GM12878 (cell line): ENCODE measurements at regions not wholly inside any gene's neighbourhood (a gene's known extent, or its start where the extent isn't known, plus 50 kb on each side); places are given as distances from the start of the nearest gene placed in this dataset.

Source experiments
- ATAC-seq: fragments of 200-7000 bp; cut with Tn5 transposase; 3 replicates; pipeline ENCODE4 v1.9.1; 2020; ENCODE audit warnings: mild to moderate bottlenecking, moderate library complexity
- BruUV-seq: library from RNA; stranded (reverse); fragments of 400-500 nt; replicated peaks from 2 replicates; lab custom pipeline; 2021; lab: Mats Ljungman, UMichigan
- CTCF ChIA-PET: fragments of 300-600 bp; sonication (Branson Sonifier 250); formaldehyde crosslinking; extraction: SDS; loops from one replicate; lab custom pipeline; 2021; ENCODE audit warnings: inconsistent platforms; lab: Yijun Ruan, JAX
- POLR2A ChIA-PET: fragments of 350-600 bp; formaldehyde crosslinking; extraction: SDS; loops from one replicate; lab custom pipeline; 2021; ENCODE audit warnings: inconsistent platforms; lab: Charles Lee
- RAD21 ChIA-PET: fragments of 300-600 bp; sonication (Branson Sonifier 250); formaldehyde crosslinking; loops from one replicate; lab custom pipeline; 2023; ENCODE audit warnings: antibody characterized with exemption; ENCODE audit not compliant: unreplicated experiment; lab: Charles Lee
- SMC1A ChIA-PET: fragments of 300-600 bp; sonication (Branson Sonifier 250); formaldehyde crosslinking; loops from one replicate; lab custom pipeline; 2023; ENCODE audit not compliant: unreplicated experiment, uncharacterized antibody; lab: Charles Lee
- DNase-seq: peaks from one replicate; pipeline ENCODE4 v3.0.0-alpha.2; 2011; ENCODE audit warnings: low read depth, low spot score
- FAIRE-seq: peaks from 3 replicates; lab custom pipeline; 2011; peaks lifted over from hg19 to GRCh38; lab: Jason Lieb, UNC
- H2AFZ ChIP-seq: 2 replicates; pipeline ENCODE4 v1.6.0; 2011; ENCODE audit warnings: low read depth, low read length, control low read depth; ENCODE audit not compliant: control insufficient read depth
- H3K27ac ChIP-seq: 2 replicates; pipeline ENCODE4 v1.5.1; 2011; ENCODE audit warnings: control low read depth; ENCODE audit not compliant: control insufficient read depth, insufficient read depth
- H3K27me3 ChIP-seq, 2 experiments: replicated peaks in 1 of 2; 2 replicates each; pipeline versions ENCODE4 v1.6.0 to v1.6.1; 2011; ENCODE audit warnings: low read length in 1 of 2; ENCODE audit not compliant: control insufficient read depth in 2 of 2, insufficient read depth in 2 of 2
- H3K36me3 ChIP-seq, 2 experiments: 2 replicates each; pipeline ENCODE4 v1.5.1; 2011; ENCODE audit warnings: low read length in 1 of 2; ENCODE audit not compliant: control insufficient read depth in 2 of 2, insufficient read depth in 2 of 2
- H3K4me1 ChIP-seq: 2 replicates; pipeline ENCODE4 v1.6.1; 2011; ENCODE audit warnings: mild to moderate bottlenecking, low read length, moderate library complexity, mixed read lengths; ENCODE audit not compliant: control insufficient read depth, insufficient read depth
- H3K4me2 ChIP-seq: 2 replicates; pipeline ENCODE4 v1.6.0; 2011; ENCODE audit warnings: control low read depth; ENCODE audit not compliant: control insufficient read depth, insufficient read depth
- H3K4me3 ChIP-seq: fragments of 200-600 bp; sonication (generic); 2 replicates; pipeline ENCODE4 v1.5.1; 2016
- H3K79me2 ChIP-seq: 2 replicates; pipeline ENCODE4 v1.6.0; 2011; ENCODE audit warnings: low read length; ENCODE audit not compliant: control insufficient read depth, insufficient read depth
- H3K9ac ChIP-seq: 2 replicates; pipeline ENCODE4 v1.8.0; 2011; ENCODE audit warnings: low read length, control low read depth, mixed read lengths; ENCODE audit not compliant: control insufficient read depth, insufficient read depth
- H3K9me3 ChIP-seq: replicated peaks from 3 replicates; pipeline ENCODE4 v1.5.1; 2011; ENCODE audit warnings: mild to moderate bottlenecking, low read length; ENCODE audit not compliant: control insufficient read depth, insufficient read depth
- H4K20me1 ChIP-seq: 2 replicates; pipeline ENCODE4 v1.6.0; 2011; ENCODE audit not compliant: control insufficient read depth, insufficient read depth
- BCL11A ChIP-seq: IDR thresholded peaks from 2 replicates; pipeline ENCODE4 v1.6.1; 2011; ENCODE audit warnings: low read depth, low read length
- CEBPB ChIP-seq, 2 experiments: fragments of 150-350 bp in 1 of 2; IDR thresholded peaks; 2 replicates each; pipeline ENCODE4 v1.6.1; 2012 to 2014; ENCODE audit warnings: low read depth in 2 of 2, low read length in 2 of 2, borderline replicate concordance in 1 of 2, inconsistent platforms in 1 of 2
- CEBPZ ChIP-seq: fragments of 150-350 bp; IDR thresholded peaks from 2 replicates; pipeline ENCODE4 v1.6.1; 2016; ENCODE audit warnings: low read depth, low read length
- CREM ChIP-seq: IDR thresholded peaks from 2 replicates; pipeline ENCODE4 v1.6.1; 2014; ENCODE audit warnings: antibody characterized with exemption, low read depth
- E2F4 ChIP-seq: IDR thresholded peaks from 2 replicates; pipeline ENCODE4 v1.6.1; 2012; ENCODE audit warnings: low read depth, low read length, improper control_type of control experiment
- E4F1 ChIP-seq: fragments of 450-650 bp; IDR thresholded peaks from 2 replicates; pipeline ENCODE4 v1.6.1; 2018; ENCODE audit warnings: borderline replicate concordance, mild to moderate bottlenecking; ENCODE audit not compliant: partially characterized antibody
- NBN ChIP-seq: fragments of 450-650 bp; IDR thresholded peaks from 2 replicates; pipeline ENCODE4 v1.6.1; 2016
- NFYB ChIP-seq: IDR thresholded peaks from 2 replicates; pipeline ENCODE4 v1.6.1; 2011; ENCODE audit warnings: low read depth, mild to moderate bottlenecking, low read length, improper control_type of control experiment, moderate library complexity; ENCODE audit not compliant: insufficient read depth
- SIX5 ChIP-seq: IDR thresholded peaks from 2 replicates; pipeline ENCODE4 v1.6.1; 2011; ENCODE audit warnings: mild to moderate bottlenecking, low read depth, low read length, moderate library complexity; ENCODE audit not compliant: severe bottlenecking
- USF2 ChIP-seq: IDR thresholded peaks from 2 replicates; pipeline ENCODE4 v1.6.1; 2011; ENCODE audit warnings: low read depth, low read length, improper control_type of control experiment, borderline replicate concordance
- ZZZ3 ChIP-seq: IDR thresholded peaks from 2 replicates; pipeline ENCODE4 v1.6.1; 2011; ENCODE audit warnings: low read depth; ENCODE audit not compliant: control insufficient read depth, insufficient read length
- in situ Hi-C: fragments of 300-500 bp; cut with MboI; formaldehyde crosslinking; loops from 9 replicates; pipeline ENCODE4 v1.14.3; 2018; ENCODE audit warnings: mixed read lengths
- intact Hi-C: fragments of 100-400 bp; cut with micrococcal nuclease; formaldehyde crosslinking; loops from one replicate; pipeline ENCODE4 v1.14.2; 2022; ENCODE audit not compliant: unreplicated experiment
- TF ChIP-seq, protein P1 (sequence below): fragments of 450-650 bp; IDR thresholded peaks from 2 replicates; pipeline ENCODE4 v1.6.1; 2018; ENCODE audit warnings: mild to moderate bottlenecking, low read depth, moderate library complexity; ENCODE audit not compliant: partially characterized antibody

DNA sequence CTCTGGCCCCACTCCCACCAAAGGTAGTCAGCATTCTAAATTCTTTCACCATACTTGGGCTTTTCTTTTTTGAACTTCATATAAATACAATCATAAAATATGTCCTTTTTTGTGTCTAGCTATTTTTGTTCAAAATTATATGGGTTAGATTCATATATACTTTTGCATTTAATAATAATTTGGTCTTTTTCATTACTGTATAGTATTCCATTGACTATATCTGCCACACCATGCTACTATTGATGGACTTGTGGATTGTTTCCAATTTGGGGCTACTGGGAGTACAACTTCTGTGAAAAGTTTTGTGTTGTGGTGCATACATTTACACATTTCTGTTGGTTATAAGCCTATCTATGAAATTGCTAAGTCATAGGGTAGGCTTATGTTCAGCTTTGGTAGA, 85.7 kb downstream of the GLUL start (continued):
- TF ChIP-seq USF2 (no peak), E4F1 (no peak)

DNA sequence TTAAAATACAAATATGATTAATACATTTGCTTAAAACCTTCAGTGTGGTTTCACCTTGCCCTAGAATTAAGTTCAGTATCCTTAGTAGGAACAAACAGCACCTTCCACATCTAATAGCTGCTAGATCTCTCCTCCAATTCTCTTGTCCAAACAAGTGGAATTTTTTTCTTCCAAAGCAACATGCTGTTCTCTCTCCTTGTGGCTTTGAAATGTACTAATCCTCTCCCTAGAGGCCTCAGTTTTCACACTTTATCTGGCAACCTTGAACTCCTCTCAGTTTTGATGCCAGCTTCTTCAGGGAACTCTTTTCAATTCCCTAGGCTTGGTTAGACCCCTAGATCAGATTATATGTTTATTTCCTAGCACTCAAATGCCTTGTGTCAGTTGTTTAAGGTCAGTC, 87.0 kb downstream of the GLUL start:
- ChIA-PET POLR2A (no interaction called here), CTCF (interaction anchor here (0.5 to 1.3 kb wide), 5 partner anchors 91 to 601 kb away, joined by 3 to 5 read pairs (median 3); no protein-coding TSS in a partner anchor), RAD21 (interaction anchor here (1.0 to 1.2 kb wide), 2 partner anchors 55 to 162 kb away, joined by 3 read pairs; no protein-coding TSS in a partner anchor), SMC1A (interaction anchor here (1.1 kb wide), 1 partner anchor 92 kb away, joined by 5 read pairs; no protein-coding TSS in a partner anchor)
- BruUV-seq = no TSS peak
- Histone ChIP-seq H4K20me1 (no peaks in the 10 kb centered on the region), H3K27ac (no peak overlapping the region), H3K79me2 (no peaks in the 10 kb centered on the region), H3K4me2 (no peak overlapping the region), H3K4me3 (no peak overlapping the region), H3K4me1 (peaks cover 12% of the 10 kb centered on the region), H3K9me3 (no peaks in the 10 kb centered on the region), H3K9ac (no peak overlapping the region), H3K36me3 (no peaks in the 10 kb centered on the region), H3K27me3 (0 out of 4 replicates have a peak, but pooled peaks cover 0 to under 1% of the 10 kb centered on the region in 2 experiments), H2AFZ (no peak overlapping the region)
- intact Hi-C loops (loop anchor here (5.0 kb wide), 1 partner anchor 93 kb away; no protein-coding TSS in a partner anchor), in situ Hi-C loops (no loop called here)
- DNase-seq (no peak), FAIRE-seq (no peak), ATAC-seq (no peak)
- TF ChIP-seq CEBPZ (no peak), CEBPB (IDR thresholded peaks at IDR 0.05; ENCODE audit: borderline replicate concordance in 1 of 2, low read depth in 2 of 2, low read length in 2 of 2) (no peak), NFYB (no peak), SIX5 (no peak), E2F4 (no peak), ZZZ3 (no peak), CREM (no peak), BCL11A (no peak), NBN (no peak)
- TF ChIP-seq, protein P1, sequence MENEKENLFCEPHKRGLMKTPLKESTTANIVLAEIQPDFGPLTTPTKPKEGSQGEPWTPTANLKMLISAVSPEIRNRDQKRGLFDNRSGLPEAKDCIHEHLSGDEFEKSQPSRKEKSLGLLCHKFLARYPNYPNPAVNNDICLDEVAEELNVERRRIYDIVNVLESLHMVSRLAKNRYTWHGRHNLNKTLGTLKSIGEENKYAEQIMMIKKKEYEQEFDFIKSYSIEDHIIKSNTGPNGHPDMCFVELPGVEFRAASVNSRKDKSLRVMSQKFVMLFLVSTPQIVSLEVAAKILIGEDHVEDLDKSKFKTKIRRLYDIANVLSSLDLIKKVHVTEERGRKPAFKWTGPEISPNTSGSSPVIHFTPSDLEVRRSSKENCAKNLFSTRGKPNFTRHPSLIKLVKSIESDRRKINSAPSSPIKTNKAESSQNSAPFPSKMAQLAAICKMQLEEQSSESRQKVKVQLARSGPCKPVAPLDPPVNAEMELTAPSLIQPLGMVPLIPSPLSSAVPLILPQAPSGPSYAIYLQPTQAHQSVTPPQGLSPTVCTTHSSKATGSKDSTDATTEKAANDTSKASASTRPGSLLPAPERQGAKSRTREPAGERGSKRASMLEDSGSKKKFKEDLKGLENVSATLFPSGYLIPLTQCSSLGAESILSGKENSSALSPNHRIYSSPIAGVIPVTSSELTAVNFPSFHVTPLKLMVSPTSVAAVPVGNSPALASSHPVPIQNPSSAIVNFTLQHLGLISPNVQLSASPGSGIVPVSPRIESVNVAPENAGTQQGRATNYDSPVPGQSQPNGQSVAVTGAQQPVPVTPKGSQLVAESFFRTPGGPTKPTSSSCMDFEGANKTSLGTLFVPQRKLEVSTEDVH = no peak
